ENCODE measurements at regions not wholly inside any gene's neighbourhood (a gene's known extent, or its start where the extent isn't known, plus 50 kb on each side); places are given as distances from the start of the nearest gene placed in this dataset.

DNA sequence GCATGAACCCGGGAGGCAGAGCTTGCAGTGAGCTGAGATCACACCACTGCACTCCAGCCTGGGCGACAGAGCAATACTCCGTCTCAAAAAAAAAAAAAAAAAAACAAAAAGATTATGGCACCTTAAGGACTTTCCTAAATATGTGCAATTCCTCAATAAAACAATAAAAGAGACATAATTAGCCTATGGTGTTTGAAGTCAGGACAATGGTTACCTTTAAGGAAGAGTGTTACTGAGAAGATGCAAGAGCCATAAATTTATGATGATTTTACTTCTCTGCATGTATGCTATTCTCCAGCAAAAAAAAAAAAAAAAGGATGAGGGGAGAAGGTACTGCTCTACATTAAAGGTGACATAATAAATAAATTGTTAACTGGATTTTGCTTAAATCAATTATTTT is 208.2 kb upstream of the STK17B start:
- no peak for DNase-seq (ENCODE audit: low spot score)
- CTCF ChIA-PET = no interaction called here
- H3K27ac ChIP-seq = no peak overlapping the region
- POLR2A ChIA-PET (ENCODE audit: low non-redundant PET) = no interaction called here
- TF ChIP-seq, protein P1, sequence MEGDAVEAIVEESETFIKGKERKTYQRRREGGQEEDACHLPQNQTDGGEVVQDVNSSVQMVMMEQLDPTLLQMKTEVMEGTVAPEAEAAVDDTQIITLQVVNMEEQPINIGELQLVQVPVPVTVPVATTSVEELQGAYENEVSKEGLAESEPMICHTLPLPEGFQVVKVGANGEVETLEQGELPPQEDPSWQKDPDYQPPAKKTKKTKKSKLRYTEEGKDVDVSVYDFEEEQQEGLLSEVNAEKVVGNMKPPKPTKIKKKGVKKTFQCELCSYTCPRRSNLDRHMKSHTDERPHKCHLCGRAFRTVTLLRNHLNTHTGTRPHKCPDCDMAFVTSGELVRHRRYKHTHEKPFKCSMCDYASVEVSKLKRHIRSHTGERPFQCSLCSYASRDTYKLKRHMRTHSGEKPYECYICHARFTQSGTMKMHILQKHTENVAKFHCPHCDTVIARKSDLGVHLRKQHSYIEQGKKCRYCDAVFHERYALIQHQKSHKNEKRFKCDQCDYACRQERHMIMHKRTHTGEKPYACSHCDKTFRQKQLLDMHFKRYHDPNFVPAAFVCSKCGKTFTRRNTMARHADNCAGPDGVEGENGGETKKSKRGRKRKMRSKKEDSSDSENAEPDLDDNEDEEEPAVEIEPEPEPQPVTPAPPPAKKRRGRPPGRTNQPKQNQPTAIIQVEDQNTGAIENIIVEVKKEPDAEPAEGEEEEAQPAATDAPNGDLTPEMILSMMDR (conservative IDR thresholded peaks at IDR 0.05; ENCODE audit: low read depth) = no peak

DNA sequence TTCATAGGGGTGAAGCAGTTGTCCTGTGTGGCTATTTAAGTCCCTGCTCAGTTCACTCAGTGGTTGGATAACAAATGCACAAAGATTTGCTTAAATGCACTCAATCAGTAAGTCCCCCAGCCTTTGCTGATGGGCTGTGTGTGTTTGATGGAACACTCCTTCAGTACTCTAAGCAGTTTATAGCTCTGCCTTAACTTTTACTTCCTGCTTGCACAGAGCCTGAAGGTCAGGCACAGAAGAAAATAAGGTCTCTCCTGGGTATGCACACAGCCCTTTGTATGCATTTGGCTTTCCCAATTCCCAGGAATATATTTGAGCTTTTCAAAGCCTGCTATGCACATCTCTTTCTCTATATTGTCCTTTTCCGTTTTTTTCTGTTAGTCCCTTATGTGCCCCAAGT is 208.7 kb upstream of the STK17B start:
- POLR2A ChIA-PET (ENCODE audit: low non-redundant PET) = no interaction called here
- TF ChIP-seq, protein P1 (conservative IDR thresholded peaks at IDR 0.05; ENCODE audit: low read depth) = no peak
- DNase-seq (ENCODE audit: low spot score) = no peak
- no peak overlapping the region for H3K27ac ChIP-seq
- CTCF ChIA-PET = no interaction called here

DNA sequence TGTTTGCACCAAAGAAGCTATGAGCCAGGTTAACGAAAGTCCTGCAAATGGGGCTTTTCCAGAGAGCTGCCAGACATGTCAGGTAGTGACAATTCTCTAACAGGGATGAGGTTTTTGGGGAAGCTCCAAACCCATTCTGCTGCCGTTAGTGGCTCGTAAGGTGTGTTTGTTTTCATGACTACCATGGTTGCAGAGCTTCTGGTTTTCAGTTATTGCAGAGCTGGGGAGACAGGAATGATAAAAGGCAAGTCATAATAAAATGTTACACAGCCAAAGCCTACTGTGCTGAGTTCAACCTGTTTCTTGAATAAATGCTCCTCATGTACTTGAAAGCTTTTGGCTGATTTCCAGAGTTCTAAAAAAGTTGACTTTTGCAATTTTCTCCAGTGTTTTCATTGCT is 209.2 kb upstream of the STK17B start:
- ChIA-PET POLR2A (ENCODE audit: low non-redundant PET) (no interaction called here), CTCF (no interaction called here)
- DNase-seq (ENCODE audit: low spot score) = no peak
- H3K27ac ChIP-seq = no peak overlapping the region
- TF ChIP-seq, protein P1 (conservative IDR thresholded peaks at IDR 0.05; ENCODE audit: low read depth) = no peak

DNA sequence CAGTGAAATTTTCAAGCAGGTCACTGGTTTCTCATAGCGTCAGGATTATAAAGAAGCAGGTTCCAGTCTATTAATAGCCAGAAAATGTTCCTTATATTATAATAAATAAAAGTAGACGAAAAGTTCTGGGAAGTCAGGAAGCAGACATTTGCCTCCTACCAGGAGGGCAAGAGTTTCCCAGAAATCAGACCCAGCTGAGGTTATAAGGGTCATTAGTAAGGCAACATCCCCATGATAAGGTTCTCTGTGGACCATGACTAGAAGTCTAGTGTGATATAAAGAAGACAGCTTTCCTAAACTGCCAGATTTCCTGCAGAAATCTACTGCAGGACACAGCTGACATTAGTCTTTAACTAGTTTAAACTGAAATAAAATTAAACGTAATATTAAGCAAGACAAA is 210.1 kb upstream of the STK17B start:
- CTCF ChIA-PET = interaction anchor here (0.6 kb wide), 1 partner anchor 142 kb away, joined by 3 read pairs; no protein-coding TSS in a partner anchor
- TF ChIP-seq, protein P1 (conservative IDR thresholded peaks at IDR 0.05; ENCODE audit: low read depth) = no peak
- no peak overlapping the region for H3K27ac ChIP-seq
- POLR2A ChIA-PET (ENCODE audit: low non-redundant PET) = no interaction called here
- no peak for DNase-seq (ENCODE audit: low spot score)

DNA sequence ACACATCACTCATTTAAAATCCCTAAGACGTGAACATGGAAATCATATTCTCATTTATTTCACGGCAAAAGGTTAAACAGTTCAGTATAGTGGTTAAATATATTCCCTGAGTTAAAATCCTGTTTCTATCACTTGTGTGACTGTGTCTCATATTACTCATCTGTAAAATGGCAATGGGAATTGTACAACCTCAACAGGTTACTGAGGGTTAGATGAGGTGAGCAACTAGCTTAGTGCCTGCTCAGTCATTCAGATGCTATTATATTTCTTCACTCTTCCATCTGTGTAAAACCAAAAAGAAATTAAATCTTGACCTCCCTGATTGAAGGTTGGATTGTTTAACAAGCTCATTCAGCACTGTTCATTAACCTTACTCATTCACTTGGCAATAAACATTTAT is 212.4 kb upstream of the STK17B start:
- POLR2A ChIA-PET (ENCODE audit: low non-redundant PET) = no interaction called here
- CTCF ChIA-PET = no interaction called here
- no peak overlapping the region for H3K27ac ChIP-seq
- TF ChIP-seq, protein P1 (conservative IDR thresholded peaks at IDR 0.05; ENCODE audit: low read depth) = no peak
- no peak for DNase-seq (ENCODE audit: low spot score)

DNA sequence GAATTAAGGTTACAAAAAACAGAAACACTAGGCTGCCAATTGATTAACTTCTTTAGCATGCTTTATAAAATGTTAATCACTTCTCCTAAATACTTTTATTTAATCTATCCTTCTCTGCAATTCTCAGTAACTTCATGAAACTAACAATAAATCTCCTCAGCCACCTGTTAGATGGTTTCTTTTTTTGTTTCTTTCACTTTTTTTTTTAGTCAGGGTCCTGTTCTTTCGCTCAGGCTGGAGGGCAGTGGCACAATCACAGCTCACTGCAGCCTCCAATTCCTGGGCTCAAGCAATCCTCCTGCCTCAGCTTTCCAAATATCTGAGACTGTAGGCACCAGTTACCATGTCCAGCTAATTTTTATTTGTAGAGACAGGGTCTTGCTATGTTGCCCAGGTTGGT is 213.4 kb upstream of the STK17B start:
- ChIA-PET CTCF (interaction anchor here (0.6 kb wide), 1 partner anchor 452 kb away, joined by 3 read pairs; no protein-coding TSS in a partner anchor), POLR2A (ENCODE audit: low non-redundant PET) (no interaction called here)
- no peak for DNase-seq (ENCODE audit: low spot score)
- no peak overlapping the region for H3K27ac ChIP-seq
- TF ChIP-seq, protein P1 (conservative IDR thresholded peaks at IDR 0.05; ENCODE audit: low read depth) = no peak

DNA sequence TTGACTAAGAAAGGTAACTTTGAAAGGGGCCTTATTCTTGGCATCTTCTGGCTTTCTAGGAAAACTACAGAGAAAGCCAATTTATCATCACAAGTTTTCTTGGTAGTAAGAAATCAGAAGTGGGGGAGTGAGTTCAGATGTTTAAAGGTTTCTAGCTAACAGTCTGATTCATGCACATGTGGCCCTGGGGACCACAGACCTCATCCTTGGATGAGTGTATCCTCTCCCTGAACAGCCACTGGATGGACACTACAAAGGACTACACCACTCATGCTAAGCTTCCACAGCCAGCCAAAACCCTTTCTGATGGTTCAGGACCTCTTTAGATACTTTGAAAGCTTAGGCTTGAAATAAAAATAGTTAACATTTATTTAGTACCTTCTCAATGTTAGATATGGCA is 218.3 kb upstream of the STK17B start:
- H3K27ac ChIP-seq = no peak overlapping the region
- CTCF ChIA-PET = interaction anchor here (0.9 kb wide), 1 partner anchor 361 kb away, joined by 3 read pairs; no protein-coding TSS in a partner anchor
- DNase-seq (ENCODE audit: low spot score) = no peak
- TF ChIP-seq, protein P1 (conservative IDR thresholded peaks at IDR 0.05; ENCODE audit: low read depth) = no peak
- POLR2A ChIA-PET (ENCODE audit: low non-redundant PET) = no interaction called here

Data from RWPE1 (cell line).